ENCODE measurements at regions not wholly inside any gene's neighbourhood (a gene's known extent, or its start where the extent isn't known, plus 50 kb on each side); places are given as distances from the start of the nearest gene placed in this dataset.
A peak's percentile ranks its signal among the peaks of the same experiment; 100 is the strongest.

DNA sequence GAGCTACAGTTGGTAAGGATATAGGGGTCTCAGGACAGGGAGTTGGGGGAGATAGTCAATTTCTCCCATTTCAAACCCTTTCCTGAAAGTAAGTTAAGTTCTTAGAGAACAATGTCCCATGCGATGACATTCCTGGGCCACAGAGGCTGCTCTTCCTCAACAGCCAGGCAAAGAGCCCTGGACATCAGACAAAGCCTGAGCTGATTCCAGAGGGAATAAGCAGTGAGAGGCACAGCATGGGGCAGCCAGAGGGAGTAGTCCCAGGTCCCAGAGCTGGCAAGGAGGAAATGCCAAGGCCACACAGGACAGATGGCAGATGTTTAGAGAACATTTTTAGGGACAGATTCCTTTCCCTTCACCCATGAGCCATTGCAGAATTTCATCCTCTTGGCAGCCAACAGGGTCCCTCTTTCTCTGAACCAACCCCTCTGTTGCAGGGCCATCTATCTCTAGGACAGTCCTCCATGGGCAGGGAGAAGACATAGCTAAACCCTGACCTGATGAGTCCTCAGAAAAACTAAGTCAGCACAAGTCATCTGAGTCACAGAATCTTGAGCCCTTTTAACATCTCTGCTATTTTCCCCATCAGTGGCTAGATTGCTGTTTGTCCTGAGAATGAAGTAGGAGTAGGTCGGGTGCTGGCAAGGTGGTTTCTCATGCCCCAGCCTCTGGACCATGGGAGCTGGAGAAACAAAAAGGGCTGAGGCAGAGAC lies 60.3 kb upstream of the CALM2 start:
- DNase-seq (ENCODE audit: low spot score): no peak

DNA sequence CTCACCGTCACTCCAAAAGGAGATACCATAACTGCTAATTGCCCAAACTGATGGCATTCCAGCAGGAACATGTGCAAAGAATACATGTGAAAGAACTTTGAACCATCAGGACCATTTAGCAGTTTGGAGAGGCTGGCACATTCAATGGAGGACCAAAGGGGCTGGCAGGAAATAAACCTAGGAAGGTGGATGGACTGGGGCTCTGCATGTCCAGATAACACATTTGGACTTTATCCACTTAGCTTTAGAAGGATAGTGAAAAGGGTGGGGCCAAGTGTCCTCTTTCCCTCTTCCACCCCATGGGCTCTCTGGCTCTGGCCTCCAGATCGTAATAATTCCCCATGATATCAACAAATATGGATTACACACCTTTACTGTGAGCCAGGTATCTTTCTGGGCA lies 58.8 kb upstream of the CALM2 start:
- no peak for DNase-seq (ENCODE audit: low spot score)

DNA sequence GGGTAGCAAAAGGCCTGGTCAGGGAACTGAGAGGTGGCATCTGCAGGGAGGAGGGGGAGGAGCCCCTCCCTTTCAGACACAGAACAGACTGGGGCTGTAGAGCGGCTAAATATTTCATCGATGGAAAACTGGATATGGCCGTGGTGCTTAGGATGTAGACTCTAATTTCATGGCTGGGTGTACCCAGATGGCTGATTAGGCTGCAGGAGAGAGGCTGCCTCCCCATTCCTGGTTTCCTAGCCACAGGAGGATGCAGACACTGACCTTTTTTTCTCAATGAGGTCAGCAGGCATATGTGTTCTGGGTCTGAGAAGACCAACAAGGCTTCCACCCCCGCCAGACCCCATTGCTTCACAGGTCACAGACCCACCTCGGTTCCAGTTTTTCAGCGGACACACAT lies 58.1 kb upstream of the CALM2 start:
- DNase-seq (ENCODE audit: low spot score): no peak

GRCh38 chr2:47232738-47233415 lies 56.6 kb upstream of the CALM2 start:
- DNase-seq (ENCODE audit: low spot score): no peak

- DNase-seq (ENCODE audit: low spot score): peak; percentile 73
These were observed 54.1 kb upstream of the CALM2 start for GRCh38 chr2:47230418-47230817.

DNA sequence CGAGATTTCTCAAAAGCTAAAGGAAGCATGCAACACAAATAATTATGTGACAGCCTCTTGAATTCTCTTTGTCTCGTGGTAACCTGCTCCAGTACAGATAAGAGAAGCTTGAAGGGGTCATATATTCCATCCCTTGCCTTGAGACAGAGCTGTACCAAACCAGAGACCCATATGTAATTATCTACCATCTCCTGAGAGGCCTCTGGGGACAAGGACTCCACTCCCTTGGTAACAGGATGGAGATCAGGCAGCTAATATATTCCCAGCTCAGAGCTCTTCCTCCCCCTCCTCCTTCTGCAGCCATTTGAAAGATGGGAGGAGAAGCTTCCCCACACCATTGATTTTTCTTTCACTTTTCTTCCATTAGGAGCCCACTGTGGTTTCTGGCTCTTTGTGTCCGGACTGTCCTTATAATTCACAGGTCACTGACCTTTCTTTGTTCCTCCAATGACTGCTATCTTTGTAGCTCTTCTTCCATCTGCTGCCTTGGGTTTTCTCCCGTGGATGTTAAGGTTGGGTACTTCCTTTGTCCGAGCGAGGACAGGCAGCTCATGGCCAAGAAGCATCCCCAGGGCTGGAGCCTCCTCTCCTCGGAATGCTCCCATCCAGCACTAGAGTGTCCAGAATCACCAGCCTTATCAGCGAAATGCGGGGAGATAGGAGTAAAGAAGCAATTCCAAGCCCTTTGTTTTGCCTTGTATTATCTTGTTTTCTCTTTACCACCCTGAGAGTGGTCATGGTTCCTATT lies 51.4 kb upstream of the CALM2 start:
- DNase-seq (ENCODE audit: low spot score): no peak

DNA sequence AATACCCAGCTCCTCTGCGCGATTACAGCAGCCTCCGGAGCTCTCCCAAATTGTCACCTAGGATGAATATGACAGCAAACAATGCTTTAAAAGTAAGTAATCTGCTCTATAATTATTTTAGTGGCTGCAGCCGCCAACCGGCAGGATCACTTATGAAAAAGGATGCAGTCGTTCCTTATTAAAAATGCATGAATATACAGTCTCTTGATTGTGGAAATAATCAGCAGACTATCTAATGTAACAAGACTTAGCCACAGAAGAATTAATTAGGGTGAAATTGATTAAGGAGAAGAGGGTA lies 50.6 kb upstream of the CALM2 start:
- DNase-seq (ENCODE audit: low spot score): no peak

DNA sequence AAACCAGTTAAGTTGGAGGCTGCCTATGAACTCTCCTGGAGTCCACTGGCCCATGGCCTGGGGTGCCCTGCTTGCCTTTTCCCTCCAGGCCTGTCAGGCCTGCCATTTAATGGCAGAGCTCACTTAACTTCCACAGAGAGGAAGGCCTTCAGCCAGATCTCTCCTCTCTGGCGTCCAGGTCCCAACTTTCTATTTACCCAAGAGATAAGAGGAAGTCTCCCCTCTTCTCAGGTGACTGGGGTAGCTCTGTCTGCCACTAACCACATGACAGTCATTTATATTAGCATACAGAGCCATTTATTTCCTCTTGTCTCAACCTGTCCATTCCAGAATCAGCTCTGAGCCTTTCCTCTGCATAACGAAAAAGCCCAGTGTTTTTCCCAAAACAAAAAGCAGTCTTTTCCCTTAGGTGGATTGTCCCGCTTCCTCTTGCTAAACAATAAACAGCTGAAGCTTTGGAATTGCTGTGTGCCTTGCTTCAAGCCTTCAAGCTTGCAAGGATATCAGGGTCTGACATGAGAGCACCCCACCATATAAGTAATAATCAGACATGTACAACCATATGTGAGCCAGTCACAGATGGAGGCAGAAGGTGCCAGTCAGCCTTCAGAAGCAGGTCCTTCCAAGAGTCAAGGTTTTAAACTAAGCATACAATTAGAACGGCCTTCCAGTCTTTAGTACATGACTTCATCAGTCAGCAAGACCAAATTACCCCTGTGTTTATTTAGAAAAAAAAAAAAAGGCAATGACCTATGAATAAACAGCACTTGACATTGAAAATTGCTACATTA lies 50.0 kb upstream of the CALM2 start:
- DNase-seq (ENCODE audit: low spot score): no peak
